Endodermal cell (in vitro differentiated cells): ENCODE measurements at regions not wholly inside any gene's neighbourhood (a gene's known extent, or its start where the extent isn't known, plus 50 kb on each side); places are given as distances from the start of the nearest gene placed in this dataset.

Experiments used
- DNase-seq: peaks from one replicate; pipeline ENCODE4 v3.0.0-alpha.2; 2017
- H3K27ac ChIP-seq: 2 replicates; pipeline ENCODE4 v1.5.1; 2013; ENCODE audit warnings: mild to moderate bottlenecking, low read depth, low read length, moderate library complexity
- H3K27me3 ChIP-seq: 2 replicates; pipeline ENCODE4 v1.6.1; 2013; ENCODE audit warnings: mild to moderate bottlenecking, low read length, moderate library complexity; ENCODE audit not compliant: insufficient read depth, control insufficient read depth, poor library complexity, severe bottlenecking
- H3K36me3 ChIP-seq: 2 replicates; pipeline ENCODE4 v1.7.0; 2013; ENCODE audit warnings: mild to moderate bottlenecking, low read length, moderate library complexity; ENCODE audit not compliant: control insufficient read depth, insufficient read depth
- H3K4me1 ChIP-seq: one replicate; pipeline ENCODE4 v1.7.0; 2013; ENCODE audit warnings: low read length; ENCODE audit not compliant: control insufficient read depth, insufficient read depth
- H3K4me3 ChIP-seq: 2 replicates; pipeline ENCODE4 v1.5.1; 2013; ENCODE audit warnings: mild to moderate bottlenecking, low read length, moderate library complexity
- H3K9ac ChIP-seq: 2 replicates; pipeline ENCODE4 v1.6.1; 2013; ENCODE audit warnings: mild to moderate bottlenecking, low read length, moderate library complexity; ENCODE audit not compliant: poor library complexity, severe bottlenecking; ENCODE audit errors: extremely low read depth
- H3K9me3 ChIP-seq: 2 replicates; pipeline ENCODE4 v1.6.1; 2013; ENCODE audit warnings: mild to moderate bottlenecking, low read length, moderate library complexity; ENCODE audit not compliant: control insufficient read depth
- H3K27ac Mint-ChIP-seq: 2 replicates; pipeline ENCODE4 v1.8.0; 2020; ENCODE audit warnings: mixed read lengths
- H3K27me3 Mint-ChIP-seq: 2 replicates; pipeline ENCODE4 v1.8.0; 2021; ENCODE audit warnings: mild to moderate bottlenecking, mixed read lengths; ENCODE audit not compliant: insufficient read depth
- H3K36me3 Mint-ChIP-seq: 2 replicates; pipeline ENCODE4 v1.8.0; 2020; ENCODE audit warnings: low read depth, mixed read lengths
- H3K4me1 Mint-ChIP-seq: 2 replicates; pipeline ENCODE4 v1.8.0; 2020; ENCODE audit warnings: mixed read lengths
- H3K4me3 Mint-ChIP-seq: 2 replicates; pipeline ENCODE4 v1.8.0; 2020; ENCODE audit warnings: mild to moderate bottlenecking, moderate library complexity, mixed read lengths
- H3K9me3 Mint-ChIP-seq: 2 replicates; pipeline ENCODE4 v1.8.0; 2020; ENCODE audit warnings: mild to moderate bottlenecking, mixed read lengths
- WGBS, 2 experiments: methylation state at CpG; one replicate each; pipeline versions ENCODE4 v1.1.5 to v1.1.7; 2013; ENCODE audit warnings: missing lambda C conversion rate in 2 of 2, mixed read lengths in 1 of 2; ENCODE audit not compliant: insufficient coverage in 1 of 2, insufficient read length in 1 of 2; 5-methylcytosine and 5-hydroxymethylcytosine counted together
- TF ChIP-seq, protein P1 (sequence below): fragments of 200-600 bp; sonication (generic); conservative IDR thresholded peaks from 2 replicates; pipeline ENCODE4 v1.5.0; 2021; ENCODE audit warnings: antibody characterized with exemption, mild to moderate bottlenecking

GRCh38 chr4:19293781-19294180 lies 957.9 kb upstream of the SLIT2 start:
- no peak overlapping the region for H3K27ac Mint-ChIP-seq

GRCh38 chr4:19293080-19293479 lies 958.6 kb upstream of the SLIT2 start:
- Histone ChIP-seq H3K4me3 (no peak overlapping the region), H3K27ac (no peak overlapping the region), H3K9ac (no peak overlapping the region), H3K9me3 (peaks cover 30% of the 10 kb centered on the region), H3K4me1 (no peaks in the 10 kb centered on the region), H3K27me3 (no peaks in the 10 kb centered on the region), H3K36me3 (no peaks in the 10 kb centered on the region)
- Mint-ChIP-seq H3K27me3 (no peaks in the 10 kb centered on the region), H3K27ac (no peak overlapping the region), H3K4me1 (no peaks in the 10 kb centered on the region), H3K4me3 (no peak overlapping the region), H3K36me3 (peaks cover 3% of the 10 kb centered on the region), H3K9me3 (peaks cover 38% of the 10 kb centered on the region)
- WGBS, 2 experiments, result 50% methylated on average over 1 of the region's 1 CpG; no CpG with 5 or more reads in 1 of the 2 experiments
- TF ChIP-seq, protein P1, sequence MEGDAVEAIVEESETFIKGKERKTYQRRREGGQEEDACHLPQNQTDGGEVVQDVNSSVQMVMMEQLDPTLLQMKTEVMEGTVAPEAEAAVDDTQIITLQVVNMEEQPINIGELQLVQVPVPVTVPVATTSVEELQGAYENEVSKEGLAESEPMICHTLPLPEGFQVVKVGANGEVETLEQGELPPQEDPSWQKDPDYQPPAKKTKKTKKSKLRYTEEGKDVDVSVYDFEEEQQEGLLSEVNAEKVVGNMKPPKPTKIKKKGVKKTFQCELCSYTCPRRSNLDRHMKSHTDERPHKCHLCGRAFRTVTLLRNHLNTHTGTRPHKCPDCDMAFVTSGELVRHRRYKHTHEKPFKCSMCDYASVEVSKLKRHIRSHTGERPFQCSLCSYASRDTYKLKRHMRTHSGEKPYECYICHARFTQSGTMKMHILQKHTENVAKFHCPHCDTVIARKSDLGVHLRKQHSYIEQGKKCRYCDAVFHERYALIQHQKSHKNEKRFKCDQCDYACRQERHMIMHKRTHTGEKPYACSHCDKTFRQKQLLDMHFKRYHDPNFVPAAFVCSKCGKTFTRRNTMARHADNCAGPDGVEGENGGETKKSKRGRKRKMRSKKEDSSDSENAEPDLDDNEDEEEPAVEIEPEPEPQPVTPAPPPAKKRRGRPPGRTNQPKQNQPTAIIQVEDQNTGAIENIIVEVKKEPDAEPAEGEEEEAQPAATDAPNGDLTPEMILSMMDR, result no peak
- DNase-seq, result no peak

More at GRCh38 chr4:19293781-19294180, 957.9 kb upstream of the SLIT2 start:
- Histone ChIP-seq H3K4me3 (no peak overlapping the region), H3K27me3 (no peaks in the 10 kb centered on the region), H3K9me3 (peaks cover 30% of the 10 kb centered on the region), H3K27ac (no peak overlapping the region), H3K4me1 (no peaks in the 10 kb centered on the region), H3K9ac (no peak overlapping the region), H3K36me3 (no peaks in the 10 kb centered on the region)
- DNase-seq, result no peak
- H3K36me3 Mint-ChIP-seq, result peaks cover 3% of the 10 kb centered on the region
- no peaks in the 10 kb centered on the region for H3K4me1 Mint-ChIP-seq
- H3K4me3 Mint-ChIP-seq, result no peak overlapping the region
- peaks cover 38% of the 10 kb centered on the region for H3K9me3 Mint-ChIP-seq
- WGBS, 2 experiments, result 97% methylated on average over 1 of the region's 1 CpG; no CpG with 5 or more reads in 1 of the 2 experiments
- TF ChIP-seq, protein P1, result no peak
- H3K27me3 Mint-ChIP-seq, result no peaks in the 10 kb centered on the region

- no peak overlapping the region for H3K4me3 Mint-ChIP-seq
- TF ChIP-seq, protein P1, result no peak
Observed at GRCh38 chr4:19286924-19287323, 964.8 kb upstream of the SLIT2 start.

More at GRCh38 chr4:19286924-19287323, 964.8 kb upstream of the SLIT2 start:
- H3K27me3 ChIP-seq, result no peaks in the 10 kb centered on the region
- H3K9ac ChIP-seq, result no peak overlapping the region
- H3K9me3 Mint-ChIP-seq, result peaks cover 30% of the 10 kb centered on the region
- no peak overlapping the region for H3K4me3 ChIP-seq
- no peak for DNase-seq
- no peaks in the 10 kb centered on the region for H3K36me3 ChIP-seq
- H3K27ac ChIP-seq, result no peak overlapping the region
- H3K27ac Mint-ChIP-seq, result no peak overlapping the region
- no peaks in the 10 kb centered on the region for H3K4me1 Mint-ChIP-seq
- no peaks in the 10 kb centered on the region for H3K27me3 Mint-ChIP-seq
- H3K9me3 ChIP-seq, result peaks cover 12% of the 10 kb centered on the region
- H3K4me1 ChIP-seq, result no peaks in the 10 kb centered on the region
- WGBS, 2 experiments, result no CpG with 5 or more reads among the region's 1 CpG
- peaks cover 3% of the 10 kb centered on the region for H3K36me3 Mint-ChIP-seq
